Heart left ventricle (tissue), 13 donors: ENCODE measurements at regions not wholly inside any gene's neighbourhood (a gene's known extent, or its start where the extent isn't known, plus 50 kb on each side); places are given as distances from the start of the nearest gene placed in this dataset.

Experiments used
- CTCF ChIP-seq, 12 donors: fragments of 200-600 bp; sonication (generic) in 4 of 12; IDR thresholded peaks; one replicate each; pipeline versions ENCODE4 v1.5.0 to v1.8.0; 2018 to 2022; ENCODE audit warnings: antibody characterized with exemption in 12 of 12, mild to moderate bottlenecking in 5 of 12
- POLR2A ChIP-seq, 2 donors: fragments of 450-650 bp; IDR thresholded peaks; one replicate each; pipeline ENCODE4 v1.6.1; 2017; ENCODE audit warnings: antibody characterized with exemption in 2 of 2, mild to moderate bottlenecking in 2 of 2, moderate library complexity in 2 of 2
- donor health status: ischemic (EF 13 %, LVEDD 7.1; RV severe dilation, severe dysfunction).
- donor health status: DM: no; HTN: yes; CAD: no.
- donor health status: DM: no; HTN: no; CAD: no.
- donor health status: ischemic (EF 25% LVEDD 6.9; RV normal size, moderate dysfunction).
- donor health status: ischemic (EF 25% LVEDD 5.7; RV mildly dilated, moderate dysfunction).
- donor health status: ischemic (EF 35%, LVEDD 5.7; RV mildly dilated, moderate dysfunction).
- donor health status: nonischemic (EF 11% LVEDD 7.7; RV severe dilation, severe dysfunction).
- donor health status: DM: yes; HTN: yes; CAD: no.
- donor health status: PGD.
- donor health status: ischemic (EF 29% LVEDD 5.4; RV normal size, mild dysfunction).
- donor health status: nonischemic (EF 23%, LVEDD 6.1; RV moderate dilation, normal function).

- TF ChIP-seq CTCF (IDR thresholded peaks at IDR 0.05) = no peak
- no peak for TF ChIP-seq POLR2A (IDR thresholded peaks at IDR 0.05)
Observed at GRCh38 chr6:90387383-90387775, 90.7 kb upstream of the BACH2 start.
